DND-41 (cell line): ENCODE measurements at regions not wholly inside any gene's neighbourhood (a gene's known extent, or its start where the extent isn't known, plus 50 kb on each side); places are given as distances from the start of the nearest gene placed in this dataset.

Experiments
- EZH2 ChIP-seq: IDR thresholded peaks from 3 replicates; pipeline ENCODE4 v1.6.1; 2012; ENCODE audit warnings: borderline replicate concordance, low read depth, mild to moderate bottlenecking, moderate library complexity, low read length, inconsistent platforms; ENCODE audit not compliant: severe bottlenecking
- TF ChIP-seq, protein P1 (sequence below): IDR thresholded peaks from 2 replicates; pipeline ENCODE4 v1.5.1; 2012; ENCODE audit warnings: borderline replicate concordance, low read length, moderate library complexity, mild to moderate bottlenecking; ENCODE audit not compliant: poor library complexity, severe bottlenecking; ENCODE audit errors: extremely low read depth

DNA sequence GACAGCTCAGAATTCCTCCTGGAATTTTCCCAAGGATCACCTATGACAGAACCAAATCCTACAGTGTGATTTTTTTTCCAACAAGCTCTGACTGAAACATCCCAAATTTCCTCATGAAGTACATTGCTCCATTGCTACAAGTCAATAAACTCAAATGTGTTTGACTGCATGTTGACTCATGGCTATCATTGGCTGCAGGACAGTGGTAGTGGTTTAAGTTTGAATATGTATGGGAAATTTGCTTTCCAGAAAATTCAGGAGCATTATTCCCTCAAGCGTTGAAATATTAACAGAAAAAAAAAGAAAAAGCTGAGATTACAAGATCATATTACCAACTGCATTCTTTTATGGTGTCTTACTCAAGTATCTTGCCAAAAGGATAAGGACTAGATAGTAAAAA is 402.8 kb upstream of the DSEL start:
- TF ChIP-seq, protein P1, sequence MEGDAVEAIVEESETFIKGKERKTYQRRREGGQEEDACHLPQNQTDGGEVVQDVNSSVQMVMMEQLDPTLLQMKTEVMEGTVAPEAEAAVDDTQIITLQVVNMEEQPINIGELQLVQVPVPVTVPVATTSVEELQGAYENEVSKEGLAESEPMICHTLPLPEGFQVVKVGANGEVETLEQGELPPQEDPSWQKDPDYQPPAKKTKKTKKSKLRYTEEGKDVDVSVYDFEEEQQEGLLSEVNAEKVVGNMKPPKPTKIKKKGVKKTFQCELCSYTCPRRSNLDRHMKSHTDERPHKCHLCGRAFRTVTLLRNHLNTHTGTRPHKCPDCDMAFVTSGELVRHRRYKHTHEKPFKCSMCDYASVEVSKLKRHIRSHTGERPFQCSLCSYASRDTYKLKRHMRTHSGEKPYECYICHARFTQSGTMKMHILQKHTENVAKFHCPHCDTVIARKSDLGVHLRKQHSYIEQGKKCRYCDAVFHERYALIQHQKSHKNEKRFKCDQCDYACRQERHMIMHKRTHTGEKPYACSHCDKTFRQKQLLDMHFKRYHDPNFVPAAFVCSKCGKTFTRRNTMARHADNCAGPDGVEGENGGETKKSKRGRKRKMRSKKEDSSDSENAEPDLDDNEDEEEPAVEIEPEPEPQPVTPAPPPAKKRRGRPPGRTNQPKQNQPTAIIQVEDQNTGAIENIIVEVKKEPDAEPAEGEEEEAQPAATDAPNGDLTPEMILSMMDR, result no peak
- no peak for TF ChIP-seq EZH2
